CD4-positive, alpha-beta T cell treated with Interleukin-15 for 4 hours (primary cell): ENCODE measurements at regions not wholly inside any gene's neighbourhood (a gene's known extent, or its start where the extent isn't known, plus 50 kb on each side); places are given as distances from the start of the nearest gene placed in this dataset.
"Not testable (repeated sequence)": the region's sequence is repeated elsewhere in the genome, so short reads cannot be mapped to it uniquely, and the experiment has no call there.

Experiments
- DNase-seq: peaks from one replicate; pipeline ENCODE4 v3.0.0-alpha.2; 2020; ENCODE audit warnings: low spot score

DNA sequence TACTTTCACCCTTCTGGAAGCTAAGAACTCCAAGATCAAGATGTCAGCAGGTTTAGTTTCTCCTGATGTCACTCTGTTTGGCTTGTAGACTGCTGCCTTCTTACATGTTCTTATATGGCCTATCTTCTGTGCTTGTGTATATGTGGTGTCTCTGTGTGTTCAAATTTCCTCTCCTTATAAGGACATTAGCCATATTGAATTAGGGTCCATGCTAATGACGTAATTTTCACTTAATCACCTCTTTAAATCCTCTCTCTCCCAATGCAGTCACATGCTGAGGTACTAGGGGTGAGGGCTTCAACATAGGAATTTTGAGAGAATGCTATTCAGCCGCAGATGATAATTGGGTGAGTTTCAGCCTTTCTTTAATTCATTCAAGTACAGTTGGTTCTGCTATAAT, 458.3 kb upstream of the SYT4 start:
- DNase-seq = no peak

- DNase-seq = no peak
Measured at GRCh38 chr18:43744960-43745745, 467.9 kb upstream of the SYT4 start.

DNA sequence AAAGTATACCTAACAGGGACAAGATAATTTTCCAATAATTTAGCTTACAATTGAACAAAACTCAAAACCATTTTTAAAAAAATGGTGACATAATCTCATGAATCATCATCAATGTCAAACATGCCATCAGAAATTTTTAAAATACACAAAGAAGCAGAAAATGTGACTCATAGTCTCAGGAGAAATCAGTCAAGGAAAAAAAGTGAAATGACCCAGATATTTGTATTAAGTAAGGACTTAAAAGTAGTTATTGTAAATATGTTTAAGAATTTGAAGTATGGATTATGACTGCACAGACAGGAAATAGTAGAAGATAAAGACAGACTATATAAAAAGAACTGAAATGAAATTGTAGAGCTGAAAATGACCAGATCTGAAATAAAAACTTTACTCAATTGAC, 473.9 kb upstream of the SYT4 start:
- DNase-seq = no peak

DNA sequence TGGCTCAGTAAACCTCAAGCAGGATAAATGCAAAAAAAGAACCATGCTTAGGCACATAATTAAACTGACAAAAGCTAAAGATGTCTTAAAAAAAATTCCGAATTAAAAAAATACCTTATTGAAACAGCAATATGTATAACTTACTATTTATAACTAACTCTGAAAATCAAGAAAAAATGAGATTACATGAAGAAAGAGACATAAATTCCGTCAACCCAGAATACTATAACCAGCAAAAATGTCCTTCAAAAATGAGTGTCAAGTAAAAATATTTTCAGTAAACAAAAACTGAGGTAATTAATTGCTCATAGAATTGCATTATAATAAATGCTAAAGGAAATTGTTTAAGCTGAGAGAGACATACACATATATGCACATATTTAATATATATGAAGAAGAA, 474.5 kb upstream of the SYT4 start:
- DNase-seq = no peak

- DNase-seq = no peak
Measured at GRCh38 chr18:43757273-43757672, 480.0 kb upstream of the SYT4 start.

DNA sequence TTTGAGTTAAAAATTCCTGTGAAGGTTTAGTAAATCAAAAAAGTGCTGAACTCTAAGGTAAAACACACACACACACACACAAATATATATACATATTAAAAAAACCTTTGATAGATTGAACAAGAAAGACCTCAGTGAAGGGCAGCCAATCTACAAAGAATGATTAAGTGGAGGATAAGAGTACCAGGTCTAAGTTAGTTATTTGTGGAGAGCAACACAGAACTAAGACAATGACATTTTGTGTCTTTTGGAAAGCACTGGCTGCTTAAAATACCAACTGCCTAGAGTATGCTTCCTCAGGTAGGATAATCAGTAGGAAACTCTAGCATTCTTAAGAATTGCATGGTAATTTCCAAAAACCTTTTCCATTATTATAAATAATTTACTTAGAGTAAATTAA, 481.4 kb upstream of the SYT4 start:
- no peak for DNase-seq

DNA sequence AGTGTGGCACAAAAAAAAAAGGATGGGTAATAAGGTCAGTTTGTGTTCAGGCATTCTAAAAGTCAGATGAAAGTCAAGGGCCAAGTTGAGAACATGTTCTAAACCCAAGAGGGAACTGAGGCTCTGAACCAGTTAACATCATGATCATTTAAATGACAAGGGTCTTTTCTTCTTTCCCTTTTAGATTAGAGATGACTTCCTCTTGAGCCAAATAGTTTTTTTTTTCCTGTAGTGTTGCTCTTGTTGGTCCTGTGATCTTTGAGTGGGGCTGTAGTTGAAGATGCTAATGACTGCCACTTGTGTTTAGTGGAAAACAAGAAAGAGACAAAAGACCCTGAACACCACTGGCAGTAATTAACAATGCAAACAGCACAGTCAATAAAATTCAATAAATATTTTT, 482.7 kb upstream of the SYT4 start:
- no peak for DNase-seq

DNA sequence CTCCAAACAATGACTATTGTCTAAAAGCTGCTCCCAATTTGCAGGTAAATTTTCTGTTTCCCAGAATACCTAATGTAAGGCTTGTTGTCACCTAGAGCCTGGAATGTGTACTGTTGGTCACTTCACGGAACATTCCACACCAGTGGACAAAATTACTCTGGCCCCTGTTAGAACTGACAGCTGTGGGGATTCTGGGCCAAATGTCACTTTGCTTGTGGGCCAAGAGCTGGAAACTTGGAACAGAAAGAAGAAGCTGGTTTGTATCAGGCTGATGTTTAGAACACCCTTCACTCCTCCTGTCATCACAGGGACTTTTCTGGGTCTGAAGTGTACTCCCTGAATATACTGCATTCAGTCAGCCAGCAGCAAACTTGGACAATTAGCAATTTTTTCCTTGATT, 495.6 kb upstream of the SYT4 start:
- DNase-seq = no peak

DNA sequence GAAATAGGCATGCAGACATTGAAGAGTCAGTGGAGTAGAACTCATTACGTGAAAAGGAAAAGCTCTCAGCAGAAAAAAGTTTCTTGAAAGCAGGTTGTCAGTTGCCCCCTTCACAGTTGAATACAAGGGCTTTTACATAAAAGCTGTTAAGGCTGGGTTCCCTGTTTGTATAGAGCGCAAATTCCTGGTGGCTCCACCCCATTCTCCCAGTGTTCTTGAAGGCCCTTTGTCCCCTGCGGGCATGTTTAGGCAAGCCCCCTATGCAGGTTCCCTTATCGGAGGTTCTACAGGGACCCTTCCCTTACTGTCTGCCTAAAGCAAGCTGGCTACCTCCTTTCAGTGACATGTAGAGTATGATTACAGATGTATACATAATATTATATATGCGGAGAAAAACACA, 497.2 kb upstream of the SYT4 start:
- no peak for DNase-seq

- DNase-seq = no peak
Measured at GRCh38 chr18:43775591-43775990, 498.3 kb upstream of the SYT4 start.

DNA sequence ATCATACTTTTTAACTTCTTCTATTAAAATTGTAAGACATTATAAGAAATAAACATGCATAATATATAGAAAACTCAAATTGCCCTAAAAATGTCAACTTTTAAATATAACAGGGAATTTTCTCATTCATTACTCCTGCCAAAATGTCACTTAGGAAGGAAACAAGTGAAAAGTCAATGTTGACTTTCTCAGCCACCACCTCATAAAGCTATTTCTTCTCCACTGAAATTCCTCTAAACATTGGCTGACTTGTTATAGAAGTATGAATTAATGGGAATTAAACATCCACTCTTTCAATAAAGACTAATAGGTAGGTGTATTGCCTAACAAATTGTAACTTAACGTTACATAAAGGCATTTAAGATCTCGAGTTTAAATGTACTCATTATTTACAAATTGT, 499.7 kb upstream of the SYT4 start:
- DNase-seq = no peak

- no peak for DNase-seq
Measured at GRCh38 chr18:43777636-43778304, 500.5 kb upstream of the SYT4 start.

GRCh38 chr18:43780782-43781340, 503.6 kb upstream of the SYT4 start:
- no peak for DNase-seq

DNA sequence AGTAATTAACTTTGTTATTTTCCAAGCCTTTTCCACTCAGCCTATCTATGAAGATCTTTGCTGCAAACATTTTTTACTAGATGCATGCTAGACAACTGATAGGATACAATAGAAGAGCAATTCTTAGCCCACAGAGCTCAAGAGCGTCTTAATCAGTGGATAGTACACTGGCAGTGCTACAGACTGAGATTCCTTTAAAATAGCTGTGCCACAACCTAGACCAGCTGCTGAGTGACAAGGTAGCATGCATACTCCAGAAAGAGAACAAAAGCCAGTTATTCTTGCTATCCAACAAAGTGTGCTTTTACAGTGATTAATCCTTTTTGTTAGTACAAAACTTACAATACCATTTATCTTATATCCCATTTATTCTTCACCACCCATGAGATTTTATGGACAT, 507.9 kb upstream of the SYT4 start:
- DNase-seq = no peak

DNA sequence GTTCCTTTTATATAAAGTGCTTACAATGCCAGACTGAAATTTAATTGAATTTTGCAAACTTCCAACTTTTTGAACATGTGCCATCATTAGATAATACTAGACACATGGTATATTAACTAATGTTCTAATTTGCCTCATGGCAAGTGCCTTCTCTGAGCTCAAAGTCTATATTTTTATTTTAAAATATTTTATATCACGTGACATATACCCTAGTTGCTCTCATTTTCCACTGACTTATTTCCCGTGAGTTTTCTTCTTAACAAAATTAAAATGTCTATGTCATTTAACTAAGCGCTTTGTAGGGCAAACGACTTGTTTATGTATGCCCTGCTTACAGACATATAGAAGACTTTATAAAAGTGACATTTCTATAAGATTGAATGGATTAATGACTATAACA, 509.6 kb upstream of the SYT4 start:
- no peak for DNase-seq

DNA sequence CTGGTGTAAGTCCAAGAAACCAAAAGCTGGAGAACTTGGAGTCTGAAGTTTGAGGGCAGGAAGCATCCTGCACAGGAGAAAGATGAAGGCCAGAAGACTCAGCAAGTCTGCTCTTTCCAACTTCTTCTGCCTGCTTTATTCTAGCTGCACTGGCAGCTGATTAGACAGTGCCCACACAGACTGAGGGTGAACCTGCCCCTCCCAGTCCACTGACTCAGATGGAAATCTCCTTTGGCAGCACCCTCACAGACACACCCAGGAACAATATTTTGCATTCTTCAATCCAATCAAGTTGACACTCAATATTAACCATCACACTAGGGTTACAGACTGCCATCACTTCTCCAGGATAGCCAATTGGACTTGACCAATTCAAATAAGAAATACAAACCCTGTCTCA, 510.4 kb upstream of the SYT4 start:
- DNase-seq = not testable (repeated sequence)

DNA sequence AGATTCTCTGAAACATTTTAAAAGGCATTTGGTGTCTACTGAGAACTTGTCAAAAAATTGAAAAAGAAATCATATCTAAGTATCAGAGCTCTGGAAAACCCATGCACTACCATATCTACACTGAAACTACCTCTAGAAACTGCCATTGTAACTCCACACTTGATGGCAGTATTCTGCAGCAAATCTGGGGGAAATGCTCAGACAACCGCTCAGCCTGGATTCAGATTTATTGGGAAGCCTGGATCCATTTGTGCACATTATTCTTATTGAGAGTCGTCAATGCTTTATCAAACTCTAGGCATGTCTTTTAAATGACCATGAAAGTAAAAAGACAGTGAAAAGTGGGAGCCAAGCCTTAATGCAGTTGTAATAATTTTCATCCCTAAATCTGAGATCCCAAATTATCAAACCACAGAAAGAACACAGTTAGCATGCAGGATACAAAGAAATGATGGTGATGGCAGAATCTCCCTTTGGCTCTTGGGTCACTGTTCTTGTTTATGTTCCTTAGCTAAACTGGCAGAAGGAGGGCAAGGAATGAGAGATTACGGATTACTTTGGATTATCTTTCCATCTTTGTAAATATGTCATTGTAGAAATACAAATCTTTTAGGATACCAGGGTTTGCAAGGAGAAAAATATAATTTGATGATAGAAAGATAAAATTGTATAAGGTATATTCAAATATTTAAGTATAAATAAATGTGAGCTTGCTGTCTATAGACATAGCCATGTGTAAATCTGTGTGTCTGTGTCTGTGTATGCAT, 512.1 kb upstream of the SYT4 start:
- DNase-seq = no peak

- DNase-seq = no peak
Measured at GRCh38 chr18:43793910-43794309, 516.6 kb upstream of the SYT4 start.

DNA sequence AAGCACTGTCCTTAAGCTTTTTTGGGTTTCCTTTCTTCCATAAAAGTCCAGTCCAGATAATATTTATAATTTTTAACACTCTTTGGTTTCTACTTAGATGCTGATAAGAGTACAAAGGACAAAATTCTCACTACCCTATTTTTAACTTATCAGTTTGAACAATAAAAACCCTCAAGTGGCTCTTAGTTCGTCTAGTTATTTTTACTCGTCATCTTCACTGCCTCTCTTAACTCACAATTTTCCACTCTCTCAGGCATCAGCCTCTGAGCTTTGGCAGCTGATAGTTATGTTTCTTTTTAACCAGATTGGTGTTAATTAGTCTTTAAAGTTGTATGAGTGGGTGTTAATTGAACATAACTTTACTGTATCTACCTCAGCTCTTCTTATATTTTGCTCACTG, 517.1 kb upstream of the SYT4 start:
- no peak for DNase-seq

DNA sequence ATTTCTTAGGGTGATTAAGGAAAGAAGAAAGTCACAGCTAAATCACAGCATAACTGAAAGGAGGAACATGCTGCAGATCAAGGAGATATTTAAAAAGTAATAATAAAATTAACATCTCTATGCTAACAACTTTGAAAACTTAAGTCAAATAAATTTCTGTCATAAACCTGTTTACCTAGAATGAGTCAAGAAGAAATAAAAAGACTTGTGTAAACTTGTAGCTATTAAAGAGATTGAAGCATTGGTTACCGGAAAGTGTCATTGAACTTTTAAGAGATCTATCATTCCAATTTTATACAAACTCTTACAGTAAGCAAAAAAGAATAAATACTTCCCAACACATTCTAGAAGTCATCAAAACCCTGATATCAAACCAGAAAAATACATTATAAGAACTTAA, 520.1 kb upstream of the SYT4 start:
- DNase-seq = no peak

- DNase-seq = no peak
Measured at GRCh38 chr18:43800584-43800983, 523.3 kb upstream of the SYT4 start.

DNA sequence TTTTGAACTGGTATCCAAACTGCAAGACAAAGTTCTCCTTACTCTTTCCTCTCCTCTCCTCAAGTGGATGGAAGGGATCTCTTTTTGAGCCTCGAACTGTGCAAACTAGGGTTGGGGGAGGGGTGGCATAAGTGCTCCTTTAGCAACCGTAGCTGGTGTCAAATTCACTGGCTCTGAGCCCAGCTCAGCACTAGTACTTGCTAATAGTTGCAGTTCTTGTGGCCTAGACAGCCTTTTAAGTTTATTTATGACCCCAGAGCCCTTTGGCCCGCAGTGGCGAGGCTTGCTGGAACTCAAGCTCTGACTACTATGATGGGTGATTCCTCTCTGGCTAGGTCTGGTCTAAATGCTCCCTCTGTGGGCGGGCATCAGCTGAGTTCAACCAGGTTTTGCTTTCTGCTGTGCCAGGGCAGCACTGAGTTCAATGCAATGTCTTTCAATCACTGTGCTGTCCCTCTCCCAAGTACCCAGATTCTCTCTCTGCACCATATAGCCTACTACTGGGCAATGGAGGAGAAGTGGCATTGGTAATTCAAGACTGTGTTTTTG, 528.4 kb upstream of the SYT4 start:
- DNase-seq = no peak

- no peak for DNase-seq
Measured at GRCh38 chr18:43812627-43813026, 535.3 kb upstream of the SYT4 start.
